ENCODE measurements at regions not wholly inside any gene's neighbourhood (a gene's known extent, or its start where the extent isn't known, plus 50 kb on each side); places are given as distances from the start of the nearest gene placed in this dataset.
"Not testable (repeated sequence)": the region's sequence is repeated elsewhere in the genome, so short reads cannot be mapped to it uniquely, and the experiment has no call there.

DNA sequence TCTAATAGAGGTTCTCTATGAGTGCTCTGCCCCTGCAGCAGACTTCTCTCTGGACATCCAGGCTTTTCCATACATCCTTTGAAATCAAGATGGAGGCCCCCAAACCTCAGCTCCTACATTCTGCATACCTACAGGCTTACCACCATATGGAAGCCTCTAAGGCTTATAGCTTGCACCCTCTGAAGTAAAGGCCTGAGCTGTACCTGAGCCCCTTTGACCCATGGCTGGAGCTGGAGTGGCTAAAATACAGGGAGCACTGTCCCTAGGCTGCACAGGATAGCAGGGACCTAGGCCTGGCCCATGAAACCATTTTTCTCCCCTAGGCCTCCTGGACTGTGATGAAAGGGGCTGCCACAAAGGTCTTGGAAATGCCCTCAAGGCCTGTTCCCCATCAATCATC lies 1086.1 kb upstream of the MIR17HG start:
- intact Hi-C loops (cut with DNase I) = no loop called here
- Histone ChIP-seq H3K4me3 (no peak overlapping the region), H3K4me1 (no peaks in the 10 kb centered on the region), H3K36me3 (no peaks in the 10 kb centered on the region), H3K9me3 (no peaks in the 10 kb centered on the region), H3K27ac (no peak overlapping the region), H3K27me3 (no peaks in the 10 kb centered on the region)
- no peak for DNase-seq (ENCODE audit: low spot score in 2 of 2)
- TF ChIP-seq, protein P1, sequence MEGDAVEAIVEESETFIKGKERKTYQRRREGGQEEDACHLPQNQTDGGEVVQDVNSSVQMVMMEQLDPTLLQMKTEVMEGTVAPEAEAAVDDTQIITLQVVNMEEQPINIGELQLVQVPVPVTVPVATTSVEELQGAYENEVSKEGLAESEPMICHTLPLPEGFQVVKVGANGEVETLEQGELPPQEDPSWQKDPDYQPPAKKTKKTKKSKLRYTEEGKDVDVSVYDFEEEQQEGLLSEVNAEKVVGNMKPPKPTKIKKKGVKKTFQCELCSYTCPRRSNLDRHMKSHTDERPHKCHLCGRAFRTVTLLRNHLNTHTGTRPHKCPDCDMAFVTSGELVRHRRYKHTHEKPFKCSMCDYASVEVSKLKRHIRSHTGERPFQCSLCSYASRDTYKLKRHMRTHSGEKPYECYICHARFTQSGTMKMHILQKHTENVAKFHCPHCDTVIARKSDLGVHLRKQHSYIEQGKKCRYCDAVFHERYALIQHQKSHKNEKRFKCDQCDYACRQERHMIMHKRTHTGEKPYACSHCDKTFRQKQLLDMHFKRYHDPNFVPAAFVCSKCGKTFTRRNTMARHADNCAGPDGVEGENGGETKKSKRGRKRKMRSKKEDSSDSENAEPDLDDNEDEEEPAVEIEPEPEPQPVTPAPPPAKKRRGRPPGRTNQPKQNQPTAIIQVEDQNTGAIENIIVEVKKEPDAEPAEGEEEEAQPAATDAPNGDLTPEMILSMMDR (IDR thresholded peaks at IDR 0.05) = no peak

DNA sequence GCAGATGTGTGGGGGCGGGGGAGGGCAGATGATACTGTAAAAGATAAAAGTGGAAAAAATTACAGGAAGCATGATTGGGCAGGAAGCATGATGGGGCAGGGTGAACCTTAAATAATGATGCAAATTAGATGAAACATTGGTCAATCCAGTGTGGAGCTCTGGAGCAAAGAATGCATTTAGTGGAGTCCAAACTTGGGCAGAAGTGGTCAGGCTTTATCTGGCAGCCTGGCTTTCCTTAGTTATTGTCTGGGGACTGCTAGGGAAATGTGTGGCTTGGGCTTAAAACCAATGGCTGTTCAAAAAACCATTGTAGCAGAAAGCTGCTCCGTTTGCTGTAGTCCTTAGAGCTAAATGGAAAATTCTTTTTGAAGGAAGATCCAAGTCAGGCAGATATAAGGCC lies 1077.3 kb upstream of the MIR17HG start:
- no peaks in the 10 kb centered on the region for H3K27me3 ChIP-seq
- no peaks in the 10 kb centered on the region for H3K36me3 ChIP-seq
- no peaks in the 10 kb centered on the region for H3K9me3 ChIP-seq
- H3K27ac ChIP-seq = no peak overlapping the region
- no peaks in the 10 kb centered on the region for H3K4me1 ChIP-seq
- intact Hi-C loops (cut with DNase I) = no loop called here
- no peak overlapping the region for H3K4me3 ChIP-seq
- TF ChIP-seq, protein P1 (IDR thresholded peaks at IDR 0.05) = no peak
- no peak for DNase-seq (ENCODE audit: low spot score in 2 of 2)

DNA sequence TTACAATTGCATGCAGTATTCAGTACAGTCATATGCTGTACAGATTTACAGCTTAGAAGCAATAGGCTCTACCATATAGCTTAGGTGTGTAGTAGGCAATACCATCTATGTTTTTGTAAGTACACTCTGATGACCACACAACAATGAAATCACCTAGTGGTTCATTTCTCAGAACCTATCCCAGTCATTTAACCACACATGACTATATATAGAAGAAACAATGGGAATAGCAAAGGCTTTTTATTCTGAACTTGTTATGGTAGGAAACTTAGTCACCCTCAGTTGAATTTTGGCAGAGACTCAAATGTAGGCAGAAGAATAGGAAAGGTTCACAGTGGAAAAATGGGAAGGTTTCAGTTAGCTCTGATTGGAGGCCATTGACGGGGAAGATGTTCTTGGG lies 1075.1 kb upstream of the MIR17HG start:
- DNase-seq (ENCODE audit: low spot score in 2 of 2) = no peak
- intact Hi-C loops (cut with DNase I) = no loop called here
- Histone ChIP-seq H3K27ac (no peak overlapping the region), H3K27me3 (no peaks in the 10 kb centered on the region), H3K4me3 (no peak overlapping the region), H3K9me3 (no peaks in the 10 kb centered on the region), H3K4me1 (no peaks in the 10 kb centered on the region), H3K36me3 (no peaks in the 10 kb centered on the region)
- TF ChIP-seq, protein P1 (IDR thresholded peaks at IDR 0.05) = no peak

DNA sequence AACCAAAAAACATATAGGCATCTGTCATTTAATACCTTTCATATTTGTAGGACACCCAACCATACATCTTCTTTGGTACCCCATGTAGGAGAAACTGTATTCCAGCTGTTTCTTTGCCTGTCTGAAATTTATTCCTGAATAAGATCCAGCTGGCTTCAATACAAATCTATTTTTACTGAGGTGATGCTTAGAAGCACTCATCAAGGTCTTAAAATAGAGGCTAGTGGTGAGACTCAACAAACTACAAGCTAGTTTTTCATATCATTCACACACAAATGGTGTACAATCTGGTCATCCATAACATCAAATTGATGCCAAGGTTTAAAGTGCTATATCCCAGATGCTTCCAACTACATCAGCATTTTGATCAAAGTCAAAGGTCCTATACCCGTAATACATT lies 1071.3 kb upstream of the MIR17HG start:
- Histone ChIP-seq H3K9me3 (no peaks in the 10 kb centered on the region), H3K4me1 (no peaks in the 10 kb centered on the region), H3K36me3 (no peaks in the 10 kb centered on the region), H3K4me3 (no peak overlapping the region), H3K27ac (no peak overlapping the region), H3K27me3 (no peaks in the 10 kb centered on the region)
- DNase-seq (ENCODE audit: low spot score in 2 of 2) = no peak
- intact Hi-C loops (cut with DNase I) = no loop called here
- TF ChIP-seq, protein P1 (IDR thresholded peaks at IDR 0.05) = no peak

DNA sequence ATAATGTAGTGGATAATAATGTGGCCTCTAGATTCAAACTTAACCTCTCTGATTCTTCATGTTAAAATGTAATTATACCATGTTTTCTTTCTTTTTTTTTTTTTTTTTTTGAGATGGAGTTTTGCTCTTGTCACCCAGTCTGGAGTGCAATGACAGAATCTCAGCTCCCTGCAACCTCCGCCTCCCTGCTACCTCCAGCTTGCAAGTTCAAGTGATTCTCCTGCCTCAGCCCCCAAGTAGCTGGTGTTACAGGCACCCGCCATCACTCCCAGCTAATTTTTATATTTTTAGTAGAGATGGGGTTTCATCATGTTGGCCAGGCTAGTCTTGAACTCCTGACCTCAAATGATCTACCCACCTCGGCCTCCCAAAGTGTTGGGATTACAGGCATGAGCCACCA lies 1069.3 kb upstream of the MIR17HG start:
- H3K27ac ChIP-seq; DNase-seq (ENCODE audit: low spot score in 2 of 2); H3K4me1 ChIP-seq; intact Hi-C loops (cut with DNase I); H3K4me3 ChIP-seq; H3K36me3 ChIP-seq; H3K9me3 ChIP-seq; H3K27me3 ChIP-seq: not testable (repeated sequence)

DNA sequence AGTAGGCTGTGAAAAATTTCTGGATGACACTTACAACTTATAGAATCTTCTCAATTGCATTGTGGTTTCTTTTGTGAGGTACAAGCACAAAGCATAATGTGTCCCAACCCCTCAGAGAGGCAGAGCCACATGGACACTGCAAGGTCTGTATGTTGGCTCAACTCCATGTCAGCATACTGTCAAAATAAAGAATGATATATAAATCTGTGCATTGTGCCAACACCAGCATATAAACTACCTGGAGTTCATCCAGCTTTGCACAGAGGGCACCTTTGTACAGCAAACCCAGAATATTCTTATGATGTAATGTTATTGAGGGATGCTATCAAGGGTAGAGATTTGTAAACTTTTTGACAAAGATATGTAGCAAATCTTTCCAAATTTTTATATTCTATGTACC lies 1065.8 kb upstream of the MIR17HG start:
- Histone ChIP-seq H3K27me3 (no peaks in the 10 kb centered on the region), H3K27ac (no peak overlapping the region), H3K36me3 (no peaks in the 10 kb centered on the region), H3K4me3 (no peak overlapping the region), H3K9me3 (no peaks in the 10 kb centered on the region), H3K4me1 (no peaks in the 10 kb centered on the region)
- intact Hi-C loops (cut with DNase I) = no loop called here
- DNase-seq (ENCODE audit: low spot score in 2 of 2) = no peak
- TF ChIP-seq, protein P1 (IDR thresholded peaks at IDR 0.05) = no peak
